Dendritic cell treated with granulocyte-macrophage colony-stimulating factor and Interleukin-4, amounts not matched to agents 40 ng/mL and 50 ng/mL, for 4 days (primary cell): ENCODE measurements at regions not wholly inside any gene's neighbourhood (a gene's known extent, or its start where the extent isn't known, plus 50 kb on each side); places are given as distances from the start of the nearest gene placed in this dataset.

Source experiments
- H3K27ac Mint-ChIP-seq: one replicate; pipeline ENCODE4 v1.8.0; 2022; ENCODE audit warnings: mild to moderate bottlenecking, mixed read lengths
- H3K27me3 Mint-ChIP-seq: one replicate; pipeline ENCODE4 v1.8.0; 2022; ENCODE audit warnings: mild to moderate bottlenecking, mixed read lengths
- H3K36me3 Mint-ChIP-seq: one replicate; pipeline ENCODE4 v1.8.0; 2022; ENCODE audit warnings: low read depth, mixed read lengths
- H3K4me1 Mint-ChIP-seq: one replicate; pipeline ENCODE4 v1.8.0; 2022; ENCODE audit warnings: low read depth, mixed read lengths
- H3K4me3 Mint-ChIP-seq: one replicate; pipeline ENCODE4 v1.8.0; 2022; ENCODE audit warnings: mild to moderate bottlenecking, moderate library complexity, mixed read lengths
- H3K9me3 Mint-ChIP-seq: one replicate; pipeline ENCODE4 v1.8.0; 2022; ENCODE audit warnings: mixed read lengths
- intact Hi-C: fragments of 100-400 bp; cut with micrococcal nuclease; formaldehyde crosslinking; loops from one replicate; pipeline ENCODE4 v1.15.0; 2022

DNA sequence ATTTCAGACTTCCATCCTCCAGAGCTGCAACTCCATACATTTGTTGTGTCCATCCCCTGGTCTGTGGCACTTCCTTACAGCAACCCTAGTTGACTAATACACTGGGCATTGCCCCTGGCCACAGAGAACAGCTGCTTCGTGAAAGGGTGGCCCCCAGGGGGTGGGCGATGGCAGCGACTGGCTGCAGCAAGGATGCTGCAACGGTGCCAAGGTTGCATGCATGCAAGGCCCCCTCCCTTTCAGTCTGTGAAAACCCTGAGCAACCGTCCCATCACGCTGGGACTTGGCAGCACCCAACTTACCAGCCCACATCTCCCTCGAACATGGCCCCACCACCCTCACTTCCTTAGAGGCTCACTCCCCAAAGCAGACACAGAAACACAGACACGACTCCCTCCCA, 162.5 kb downstream of the MED10 start:
- Mint-ChIP-seq H3K4me3 (no peak overlapping the region), H3K9me3 (peaks cover 8% of the 10 kb centered on the region), H3K27ac (no peak overlapping the region), H3K4me1 (no peaks in the 10 kb centered on the region), H3K36me3 (no peaks in the 10 kb centered on the region), H3K27me3 (no peaks in the 10 kb centered on the region)
- intact Hi-C loops, result no loop called here

DNA sequence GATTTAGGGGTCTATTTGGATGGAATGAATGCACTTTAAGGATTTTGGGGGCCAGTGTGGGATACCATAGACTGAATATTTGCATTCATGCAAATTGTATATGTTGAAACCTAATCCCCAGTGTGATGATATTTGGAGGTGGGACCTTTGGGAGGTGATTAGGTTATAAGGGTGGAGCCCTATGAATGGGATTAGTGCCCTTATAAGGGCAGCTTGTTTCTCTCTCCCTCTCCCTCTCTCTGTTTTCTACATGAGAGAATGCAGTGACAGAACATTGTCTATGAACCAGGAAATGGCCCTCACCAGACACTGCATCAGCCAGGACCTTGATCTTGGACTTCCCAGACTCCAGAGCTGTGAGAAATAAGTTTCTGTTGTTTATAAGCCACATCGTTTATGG, 166.1 kb downstream of the MED10 start:
- Mint-ChIP-seq H3K36me3 (no peaks in the 10 kb centered on the region), H3K4me3 (no peak overlapping the region), H3K9me3 (peaks cover 7% of the 10 kb centered on the region), H3K27me3 (no peaks in the 10 kb centered on the region), H3K4me1 (no peaks in the 10 kb centered on the region), H3K27ac (no peak overlapping the region)
- intact Hi-C loops, result no loop called here

DNA sequence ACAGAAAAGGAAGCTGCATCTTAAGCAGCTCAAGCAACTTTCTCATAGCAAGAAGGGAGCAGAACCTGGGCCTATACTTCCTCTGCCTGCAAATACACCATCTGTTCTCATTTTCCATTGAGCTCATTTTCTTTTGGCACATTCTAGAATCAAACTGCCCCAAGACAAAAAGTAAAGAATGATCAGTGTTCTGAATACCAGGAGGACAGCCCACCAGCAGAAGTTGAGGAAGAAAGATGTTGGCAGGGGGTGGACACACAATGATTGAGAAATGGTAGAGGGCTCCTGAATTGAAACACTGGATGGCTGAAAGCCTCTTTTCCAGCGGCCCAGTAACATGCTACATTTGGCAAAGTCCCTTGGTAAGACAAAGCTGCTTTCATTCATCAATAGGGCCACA, 171.8 kb downstream of the MED10 start:
- intact Hi-C loops, result no loop called here
- Mint-ChIP-seq H3K4me3 (no peak overlapping the region), H3K27ac (no peak overlapping the region), H3K9me3 (peaks cover 7% of the 10 kb centered on the region), H3K4me1 (no peaks in the 10 kb centered on the region), H3K27me3 (no peaks in the 10 kb centered on the region), H3K36me3 (no peaks in the 10 kb centered on the region)

DNA sequence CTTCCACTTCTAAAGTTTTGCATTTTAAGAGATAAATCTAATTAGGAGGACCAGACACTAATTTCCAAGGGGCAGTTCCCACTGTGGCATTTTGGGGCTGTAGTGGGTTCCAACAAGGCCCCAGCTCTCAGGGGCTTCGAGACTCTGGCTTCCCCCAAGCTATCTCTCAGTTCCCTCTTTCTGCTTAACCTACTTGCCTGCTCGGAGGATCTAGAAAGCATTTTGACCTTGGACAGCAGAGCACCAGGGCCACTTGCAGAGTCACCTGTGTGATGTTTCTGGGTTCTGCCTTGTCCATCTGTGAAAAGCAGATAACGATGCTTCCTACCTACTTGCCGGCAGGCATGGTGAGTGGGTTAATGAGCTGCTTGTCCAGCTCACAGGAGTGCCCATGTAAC, 175.4 kb downstream of the MED10 start:
- Mint-ChIP-seq H3K27me3 (no peaks in the 10 kb centered on the region), H3K27ac (no peak overlapping the region), H3K4me1 (no peaks in the 10 kb centered on the region), H3K9me3 (no peaks in the 10 kb centered on the region), H3K4me3 (no peak overlapping the region), H3K36me3 (no peaks in the 10 kb centered on the region)
- intact Hi-C loops, result no loop called here

- Mint-ChIP-seq H3K9me3 (no peaks in the 10 kb centered on the region), H3K36me3 (no peaks in the 10 kb centered on the region), H3K4me1 (no peaks in the 10 kb centered on the region), H3K4me3 (no peak overlapping the region), H3K27ac (no peak overlapping the region), H3K27me3 (no peaks in the 10 kb centered on the region)
- intact Hi-C loops, result no loop called here
Measured at GRCh38 chr5:6202149-6202967, 176.0 kb downstream of the MED10 start.

DNA sequence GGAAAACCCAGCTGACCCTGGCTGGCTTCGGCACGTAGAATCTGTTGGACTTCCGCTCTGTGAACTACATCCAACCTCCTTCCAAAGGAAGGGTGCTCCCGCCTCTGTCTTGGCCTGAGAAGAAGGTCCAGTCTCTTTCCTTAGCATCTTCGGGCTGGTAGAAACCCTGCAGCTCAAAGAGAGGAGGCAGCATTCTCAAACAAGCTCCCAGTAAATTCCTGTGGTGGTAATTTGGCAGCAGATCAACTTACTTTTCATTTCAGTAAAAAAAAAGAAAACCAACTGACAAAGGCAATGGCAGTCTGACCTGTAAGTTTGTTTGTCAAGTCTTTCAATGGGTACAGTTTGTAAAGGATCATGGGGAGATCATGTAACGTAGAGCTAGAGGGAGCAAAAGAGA, 176.7 kb downstream of the MED10 start:
- intact Hi-C loops, result no loop called here
- no peaks in the 10 kb centered on the region for H3K4me1 Mint-ChIP-seq
- no peaks in the 10 kb centered on the region for H3K36me3 Mint-ChIP-seq
- H3K9me3 Mint-ChIP-seq, result no peaks in the 10 kb centered on the region
- no peaks in the 10 kb centered on the region for H3K27me3 Mint-ChIP-seq
- H3K27ac Mint-ChIP-seq, result no peak overlapping the region
- H3K4me3 Mint-ChIP-seq, result no peak overlapping the region

GRCh38 chr5:6198531-6198930, 179.8 kb downstream of the MED10 start:
- Mint-ChIP-seq H3K36me3 (no peaks in the 10 kb centered on the region), H3K27ac (no peak overlapping the region), H3K9me3 (no peaks in the 10 kb centered on the region), H3K27me3 (no peaks in the 10 kb centered on the region), H3K4me1 (no peaks in the 10 kb centered on the region), H3K4me3 (no peak overlapping the region)
- intact Hi-C loops, result no loop called here

DNA sequence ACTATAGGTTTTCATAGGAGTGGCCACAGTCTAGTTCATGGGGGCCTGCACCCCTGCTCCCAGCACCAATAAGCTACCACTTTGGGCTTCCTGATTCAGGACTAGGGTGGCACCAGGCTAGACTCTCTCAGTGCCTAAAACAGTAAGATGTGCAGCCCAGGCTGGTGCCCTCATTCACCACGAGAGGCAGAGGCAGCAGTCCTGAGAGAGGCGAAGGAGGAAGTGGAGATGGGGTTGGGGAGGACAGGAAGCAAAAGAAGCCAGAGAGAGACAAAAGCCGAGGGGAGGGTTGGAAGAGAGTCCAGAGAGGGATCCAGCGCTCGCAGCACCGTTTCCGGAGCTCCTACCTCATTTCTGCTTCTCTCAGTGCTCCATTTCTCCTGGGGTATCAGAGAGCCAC, 180.9 kb downstream of the MED10 start:
- Mint-ChIP-seq H3K4me3 (no peak overlapping the region), H3K4me1 (no peaks in the 10 kb centered on the region), H3K27me3 (no peaks in the 10 kb centered on the region), H3K9me3 (no peaks in the 10 kb centered on the region), H3K27ac (no peak overlapping the region), H3K36me3 (no peaks in the 10 kb centered on the region)
- intact Hi-C loops, result no loop called here

DNA sequence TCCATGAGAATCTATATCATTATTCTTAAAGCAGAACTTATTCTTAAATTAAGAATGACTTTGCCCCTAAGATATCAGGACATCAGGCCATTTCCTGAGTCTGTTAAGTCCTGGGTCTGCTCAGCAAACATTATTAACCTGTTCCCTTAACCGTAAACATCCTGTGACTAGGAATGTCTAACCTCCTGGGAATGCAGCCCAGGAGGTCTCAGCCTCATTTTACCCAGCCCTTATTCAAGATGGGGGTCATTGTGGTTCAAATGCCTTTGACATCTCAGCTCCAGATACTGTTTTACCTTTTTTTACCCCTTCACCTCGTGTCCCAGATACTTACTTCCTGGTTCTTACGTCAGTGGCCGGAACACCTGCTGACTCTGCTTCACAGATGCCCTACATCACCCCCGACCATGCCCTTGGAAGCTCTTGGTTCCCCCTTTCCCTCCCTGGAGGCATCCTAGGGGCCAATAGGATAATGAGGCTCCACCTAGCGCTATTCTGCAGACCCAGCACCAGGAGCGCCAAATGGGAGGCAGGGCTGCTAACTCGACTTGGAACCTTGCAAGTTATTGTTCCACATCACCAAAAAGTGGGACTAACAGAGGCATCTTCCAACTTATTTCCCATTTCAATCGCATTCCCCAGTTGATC, 182.5 kb downstream of the MED10 start:
- intact Hi-C loops, result no loop called here
- no peak overlapping the region for H3K4me3 Mint-ChIP-seq
- H3K27me3 Mint-ChIP-seq, result no peaks in the 10 kb centered on the region
- H3K27ac Mint-ChIP-seq, result no peak overlapping the region
- H3K36me3 Mint-ChIP-seq, result no peaks in the 10 kb centered on the region
- no peaks in the 10 kb centered on the region for H3K9me3 Mint-ChIP-seq
- H3K4me1 Mint-ChIP-seq, result no peaks in the 10 kb centered on the region

GRCh38 chr5:6194906-6195612, 183.3 kb downstream of the MED10 start:
- Mint-ChIP-seq H3K27ac (no peak overlapping the region), H3K9me3 (no peaks in the 10 kb centered on the region), H3K4me1 (no peaks in the 10 kb centered on the region), H3K27me3 (no peaks in the 10 kb centered on the region), H3K36me3 (no peaks in the 10 kb centered on the region), H3K4me3 (no peak overlapping the region)
- intact Hi-C loops, result no loop called here

- intact Hi-C loops, result no loop called here
- no peaks in the 10 kb centered on the region for H3K36me3 Mint-ChIP-seq
- H3K9me3 Mint-ChIP-seq, result no peaks in the 10 kb centered on the region
- no peaks in the 10 kb centered on the region for H3K27me3 Mint-ChIP-seq
- no peak overlapping the region for H3K27ac Mint-ChIP-seq
- H3K4me3 Mint-ChIP-seq, result no peak overlapping the region
- H3K4me1 Mint-ChIP-seq, result no peaks in the 10 kb centered on the region
Measured at GRCh38 chr5:6194261-6194875, 184.0 kb downstream of the MED10 start.

- Mint-ChIP-seq H3K27me3 (no peaks in the 10 kb centered on the region), H3K4me3 (no peak overlapping the region), H3K27ac (no peak overlapping the region), H3K4me1 (no peaks in the 10 kb centered on the region), H3K36me3 (no peaks in the 10 kb centered on the region), H3K9me3 (no peaks in the 10 kb centered on the region)
- intact Hi-C loops, result no loop called here
Measured at GRCh38 chr5:6193310-6193709, 185.0 kb downstream of the MED10 start.

DNA sequence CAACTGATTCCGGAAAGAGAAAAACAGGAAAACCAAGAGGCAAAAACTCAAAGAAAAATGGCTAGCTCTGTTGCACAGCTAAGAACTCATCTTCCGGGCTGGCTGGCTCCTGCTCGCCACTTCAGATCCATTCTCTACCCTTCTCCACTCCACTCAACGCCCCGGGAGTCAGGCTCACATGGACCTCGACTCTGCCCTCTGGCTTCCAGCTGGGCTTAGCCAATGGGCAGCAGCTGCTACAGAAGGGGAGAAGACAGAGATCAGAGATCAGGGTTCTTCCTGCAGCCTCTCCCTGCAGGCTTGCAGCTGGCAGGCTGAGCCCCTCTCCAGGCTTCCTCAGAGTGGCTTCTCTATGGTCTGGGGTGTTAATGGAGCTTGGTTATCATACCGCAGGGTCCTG, 187.5 kb downstream of the MED10 start:
- no peaks in the 10 kb centered on the region for H3K27me3 Mint-ChIP-seq

GRCh38 chr5:6188976-6189375, 189.4 kb downstream of the MED10 start:
- H3K27me3 Mint-ChIP-seq, result no peaks in the 10 kb centered on the region
- H3K9me3 Mint-ChIP-seq, result peaks cover 10% of the 10 kb centered on the region
- no peaks in the 10 kb centered on the region for H3K36me3 Mint-ChIP-seq
- no peak overlapping the region for H3K4me3 Mint-ChIP-seq
- intact Hi-C loops, result no loop called here
- no peaks in the 10 kb centered on the region for H3K4me1 Mint-ChIP-seq
- H3K27ac Mint-ChIP-seq, result no peak overlapping the region

More for the DNA sequence above, 187.5 kb downstream of the MED10 start:
- H3K4me3 Mint-ChIP-seq, result no peak overlapping the region
- H3K36me3 Mint-ChIP-seq, result no peaks in the 10 kb centered on the region
- peaks cover under 1% of the 10 kb centered on the region for H3K9me3 Mint-ChIP-seq
- no peaks in the 10 kb centered on the region for H3K4me1 Mint-ChIP-seq
- intact Hi-C loops, result no loop called here
- no peak overlapping the region for H3K27ac Mint-ChIP-seq
